Neural cell (in vitro differentiated cells): ENCODE measurements at regions not wholly inside any gene's neighbourhood (a gene's known extent, or its start where the extent isn't known, plus 50 kb on each side); places are given as distances from the start of the nearest gene placed in this dataset.

Experiments
- H2AFZ ChIP-seq: fragments of 200-600, 300-800 bp; sonication (generic), shearing (Covaris generic); 2 replicates; pipeline ENCODE4 v1.6.0; 2014; ENCODE audit warnings: low read depth, mild to moderate bottlenecking, antibody characterized with exemption, low read length, moderate library complexity
- H3F3A ChIP-seq: fragments of 200-600 bp; shearing (Covaris generic); 2 replicates; pipeline ENCODE4 v1.6.1; 2016; ENCODE audit warnings: mild to moderate bottlenecking, moderate library complexity, mixed read lengths, antibody characterized with exemption, low read length; ENCODE audit not compliant: insufficient read depth, poor library complexity, severe bottlenecking
- H3K27ac ChIP-seq: fragments of 200-600, 300-800 bp; sonication (generic), shearing (Covaris generic); 2 replicates; pipeline ENCODE4 v1.5.1; 2014; ENCODE audit warnings: mild to moderate bottlenecking, low read length, moderate library complexity
- H3K27me3 ChIP-seq: fragments of 300-800, 200-600 bp; sonication (generic), shearing (Covaris generic); 2 replicates; pipeline ENCODE4 v1.6.0; 2014; ENCODE audit warnings: mild to moderate bottlenecking, low read depth, low read length, moderate library complexity; ENCODE audit not compliant: insufficient read depth
- H3K36me3 ChIP-seq: fragments of 300-800, 200-600 bp; sonication (generic), shearing (Covaris generic); 2 replicates; pipeline ENCODE4 v1.5.1; 2014; ENCODE audit warnings: mild to moderate bottlenecking, antibody characterized with exemption, low read length, moderate library complexity; ENCODE audit not compliant: insufficient read depth
- H3K4me2 ChIP-seq: fragments of 300-800, 200-600 bp; sonication (generic), shearing (Covaris generic); 2 replicates; pipeline ENCODE4 v1.6.0; 2014; ENCODE audit warnings: mild to moderate bottlenecking, low read length
- H3K4me3 ChIP-seq: fragments of 300-800, 200-600 bp; sonication (generic), shearing (Covaris generic); 2 replicates; pipeline ENCODE4 v1.5.1; 2014; ENCODE audit warnings: mild to moderate bottlenecking, low read length, moderate library complexity
- H3K79me2 ChIP-seq: fragments of 200-600 bp; shearing (Covaris generic); replicated peaks from 2 replicates; pipeline ENCODE4 v1.6.0; 2014; ENCODE audit warnings: mild to moderate bottlenecking, low read length, moderate library complexity; ENCODE audit not compliant: insufficient read depth
- H3K9ac ChIP-seq: fragments of 300-800, 200-600 bp; sonication (generic), shearing (Covaris generic); 2 replicates; pipeline ENCODE4 v1.6.1; 2016; ENCODE audit warnings: mild to moderate bottlenecking, low read length, mixed read lengths
- H3K9me2 ChIP-seq: fragments of 200-600 bp; shearing (Covaris generic); 2 replicates; pipeline ENCODE4 v1.6.1; 2016; ENCODE audit warnings: mild to moderate bottlenecking, low read length, mixed read lengths; ENCODE audit not compliant: insufficient read depth
- H3K9me3 ChIP-seq: fragments of 200-600, 300-800 bp; sonication (generic), shearing (Covaris generic); 2 replicates; pipeline ENCODE4 v1.6.1; 2016; ENCODE audit warnings: mild to moderate bottlenecking, mixed run types, low read length, moderate library complexity, mixed read lengths
- H4K20me1 ChIP-seq: fragments of 200-600 bp; shearing (Covaris generic); 2 replicates; pipeline ENCODE4 v1.6.1; 2016; ENCODE audit warnings: mild to moderate bottlenecking, mixed run types; ENCODE audit not compliant: insufficient read depth
- CTCF ChIP-seq: fragments of 450-650 bp; IDR thresholded peaks from 2 replicates; pipeline ENCODE4 v1.5.1; 2014; ENCODE audit warnings: antibody characterized with exemption, mild to moderate bottlenecking, moderate library complexity; ENCODE audit not compliant: poor library complexity, severe bottlenecking
- EP300 ChIP-seq: fragments of 450-650 bp; conservative IDR thresholded peaks from 2 replicates; pipeline ENCODE4 v1.6.1; 2014; ENCODE audit warnings: antibody characterized with exemption, mild to moderate bottlenecking, moderate library complexity; ENCODE audit not compliant: poor library complexity, severe bottlenecking
- EZH2 ChIP-seq: fragments of 200-600, 300-800 bp; shearing (Covaris generic), sonication (generic); IDR thresholded peaks from 2 replicates; pipeline ENCODE4 v1.6.1; 2014; ENCODE audit warnings: antibody characterized with exemption, low read length, borderline replicate concordance, mild to moderate bottlenecking; ENCODE audit not compliant: insufficient read depth, poor library complexity, severe bottlenecking
- MXI1 ChIP-seq: fragments of 450-650 bp; conservative IDR thresholded peaks from 2 replicates; pipeline ENCODE4 v1.6.1; 2014; ENCODE audit warnings: antibody characterized with exemption, mild to moderate bottlenecking; ENCODE audit not compliant: poor library complexity, severe bottlenecking
- RAD21 ChIP-seq: fragments of 450-650 bp; conservative IDR thresholded peaks from 2 replicates; pipeline ENCODE4 v1.6.1; 2014; ENCODE audit warnings: antibody characterized with exemption, mild to moderate bottlenecking, moderate library complexity
- REST ChIP-seq: IDR thresholded peaks from 2 replicates; pipeline ENCODE4 v1.6.1; 2012; ENCODE audit warnings: borderline replicate concordance
- SMC3 ChIP-seq: fragments of 450-650 bp; conservative IDR thresholded peaks from 2 replicates; pipeline ENCODE4 v1.6.1; 2014; ENCODE audit warnings: antibody characterized with exemption, mild to moderate bottlenecking, moderate library complexity; ENCODE audit not compliant: poor library complexity
- TAF1 ChIP-seq: IDR thresholded peaks from 2 replicates; pipeline ENCODE4 v1.6.1; 2012; ENCODE audit warnings: low read depth

GRCh38 chr6:8213995-8214394 lies 111.6 kb upstream of the EEF1E1 start:
- Histone ChIP-seq H3K9me2 (no peaks in the 10 kb centered on the region), H3K9me3 (no peaks in the 10 kb centered on the region), H3K9ac (no peak overlapping the region), H3K36me3 (no peaks in the 10 kb centered on the region), H2AFZ (no peak overlapping the region), H4K20me1 (no peaks in the 10 kb centered on the region), H3K4me3 (no peak overlapping the region), H3K27me3 (no peaks in the 10 kb centered on the region), H3K79me2 (no peaks in the 10 kb centered on the region), H3K4me2 (no peak overlapping the region), H3K27ac (no peak overlapping the region), H3F3A (no peaks in the 10 kb centered on the region)
- TF ChIP-seq TAF1 (no peak), MXI1 (no peak), EZH2 (no peak), SMC3 (no peak), RAD21 (no peak), EP300 (no peak)

GRCh38 chr6:8212720-8213434 lies 110.5 kb upstream of the EEF1E1 start:
- no peaks in the 10 kb centered on the region for H4K20me1 ChIP-seq
- H3K36me3 ChIP-seq: no peaks in the 10 kb centered on the region
- no peak overlapping the region for H3K27ac ChIP-seq
- H2AFZ ChIP-seq: no peak overlapping the region
- H3K79me2 ChIP-seq: no peaks in the 10 kb centered on the region
- TF ChIP-seq CTCF (no peak), TAF1 (no peak)
- H3K27me3 ChIP-seq: no peaks in the 10 kb centered on the region
- H3K4me3 ChIP-seq: no peak overlapping the region
- no peaks in the 10 kb centered on the region for H3K9me2 ChIP-seq
- H3K9me3 ChIP-seq: no peaks in the 10 kb centered on the region
- H3F3A ChIP-seq: no peaks in the 10 kb centered on the region
- no peak overlapping the region for H3K9ac ChIP-seq
- no peak overlapping the region for H3K4me2 ChIP-seq

GRCh38 chr6:8207869-8208191 lies 105.5 kb upstream of the EEF1E1 start:
- Histone ChIP-seq H3K9ac (no peak overlapping the region), H3K27me3 (no peaks in the 10 kb centered on the region), H3K79me2 (no peaks in the 10 kb centered on the region), H3K36me3 (no peaks in the 10 kb centered on the region), H3K9me2 (no peaks in the 10 kb centered on the region), H4K20me1 (no peaks in the 10 kb centered on the region), H3F3A (no peaks in the 10 kb centered on the region), H3K27ac (no peak overlapping the region), H2AFZ (no peak overlapping the region), H3K4me2 (no peak overlapping the region), H3K4me3 (no peak overlapping the region), H3K9me3 (no peaks in the 10 kb centered on the region)
- TF ChIP-seq EP300 (no peak), REST (no peak)
